ENCODE measurements at regions not wholly inside any gene's neighbourhood (a gene's known extent, or its start where the extent isn't known, plus 50 kb on each side); places are given as distances from the start of the nearest gene placed in this dataset.

DNA sequence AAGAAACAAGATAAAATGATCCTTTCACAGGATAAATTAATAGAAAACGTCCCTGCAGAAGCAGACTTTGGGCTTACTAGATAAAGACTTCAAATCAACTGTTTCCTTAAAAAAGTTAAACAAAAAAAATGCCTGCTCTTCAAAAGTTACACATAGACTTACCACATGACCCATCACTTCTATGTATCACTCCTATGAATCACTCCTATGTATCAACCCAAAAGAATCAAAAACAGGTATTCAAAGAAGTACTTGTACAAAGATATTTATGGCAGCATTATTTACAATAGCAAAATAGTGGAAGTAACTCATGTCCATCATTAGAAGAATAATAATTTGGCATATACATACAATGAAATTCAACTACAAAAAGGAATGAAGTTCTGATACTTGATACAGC is 56.3 kb upstream of the PRDM9 start:
- Mint-ChIP-seq H3K27ac (no peak overlapping the region), H3K9me3 (ENCODE audit: insufficient read depth) (peaks cover 4% of the 10 kb centered on the region), H3K27me3 (no peaks in the 10 kb centered on the region), H3K4me3 (no peak overlapping the region), H3K4me1 (no peaks in the 10 kb centered on the region)
- CTCF ChIA-PET, result no interaction called here
- no peak for ATAC-seq (ENCODE audit: low read depth)
- Histone ChIP-seq H3K9ac (ENCODE audit: low read length) (no peak overlapping the region), H3K79me2 (ENCODE audit: control insufficient read depth, insufficient read depth, low read length) (no peaks in the 10 kb centered on the region), H3K4me3 (ENCODE audit: control extremely low read depth in 1 of 5, extremely low read depth in 1 of 5, insufficient read depth in 1 of 5, low read depth in 2 of 5, low read length in 4 of 5) (no peak overlapping the region), H4K20me1 (ENCODE audit: control insufficient read depth, insufficient read depth, low read length, poor library complexity, severe bottlenecking) (no peaks in the 10 kb centered on the region), H3K36me3 (replicated peaks in 1 of 2; ENCODE audit: control extremely low read depth in 1 of 2, control insufficient read depth in 1 of 2, extremely low read depth in 1 of 2, insufficient read depth in 2 of 2, low read length in 1 of 2) (no peaks in the 10 kb centered on the region), H3K27me3 (replicated peaks in 1 of 4; ENCODE audit: control extremely low read depth in 1 of 4, control insufficient read depth in 3 of 4, insufficient read depth in 4 of 4, low read length in 3 of 4) (no peaks in the 10 kb centered on the region), H3K9me3 (ENCODE audit: control extremely low read depth in 1 of 3, control insufficient read depth in 2 of 3, insufficient read depth in 1 of 3, low read length in 2 of 3) (no peaks in the 10 kb centered on the region), H3K4me2 (replicated peaks; ENCODE audit: low read depth, low read length, poor library complexity, severe bottlenecking) (no peak overlapping the region), H3K27ac (ENCODE audit: low read length in 2 of 2) (no peak overlapping the region), H3K4me1 (ENCODE audit: control insufficient read depth in 2 of 2, insufficient read depth in 2 of 2, low read length in 2 of 2) (no peaks in the 10 kb centered on the region), H2AFZ (ENCODE audit: insufficient read depth, low read depth, low read length, poor library complexity, severe bottlenecking) (no peak overlapping the region)
- no peak for DNase-seq
- 20% methylated on average over 1 of the region's 1 CpG for WGBS (ENCODE audit: insufficient coverage)
- intact Hi-C loops (cut with micrococcal nuclease), result no loop called here
- no peak for TF ChIP-seq EZH2 (IDR thresholded peaks at IDR 0.05; ENCODE audit: borderline replicate concordance, insufficient read depth, low read depth, low read length, poor library complexity, severe bottlenecking)
- TF ChIP-seq, protein P1, sequence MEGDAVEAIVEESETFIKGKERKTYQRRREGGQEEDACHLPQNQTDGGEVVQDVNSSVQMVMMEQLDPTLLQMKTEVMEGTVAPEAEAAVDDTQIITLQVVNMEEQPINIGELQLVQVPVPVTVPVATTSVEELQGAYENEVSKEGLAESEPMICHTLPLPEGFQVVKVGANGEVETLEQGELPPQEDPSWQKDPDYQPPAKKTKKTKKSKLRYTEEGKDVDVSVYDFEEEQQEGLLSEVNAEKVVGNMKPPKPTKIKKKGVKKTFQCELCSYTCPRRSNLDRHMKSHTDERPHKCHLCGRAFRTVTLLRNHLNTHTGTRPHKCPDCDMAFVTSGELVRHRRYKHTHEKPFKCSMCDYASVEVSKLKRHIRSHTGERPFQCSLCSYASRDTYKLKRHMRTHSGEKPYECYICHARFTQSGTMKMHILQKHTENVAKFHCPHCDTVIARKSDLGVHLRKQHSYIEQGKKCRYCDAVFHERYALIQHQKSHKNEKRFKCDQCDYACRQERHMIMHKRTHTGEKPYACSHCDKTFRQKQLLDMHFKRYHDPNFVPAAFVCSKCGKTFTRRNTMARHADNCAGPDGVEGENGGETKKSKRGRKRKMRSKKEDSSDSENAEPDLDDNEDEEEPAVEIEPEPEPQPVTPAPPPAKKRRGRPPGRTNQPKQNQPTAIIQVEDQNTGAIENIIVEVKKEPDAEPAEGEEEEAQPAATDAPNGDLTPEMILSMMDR (IDR thresholded peaks at IDR 0.05), result no peak
- POLR2A ChIA-PET, result no interaction called here

DNA sequence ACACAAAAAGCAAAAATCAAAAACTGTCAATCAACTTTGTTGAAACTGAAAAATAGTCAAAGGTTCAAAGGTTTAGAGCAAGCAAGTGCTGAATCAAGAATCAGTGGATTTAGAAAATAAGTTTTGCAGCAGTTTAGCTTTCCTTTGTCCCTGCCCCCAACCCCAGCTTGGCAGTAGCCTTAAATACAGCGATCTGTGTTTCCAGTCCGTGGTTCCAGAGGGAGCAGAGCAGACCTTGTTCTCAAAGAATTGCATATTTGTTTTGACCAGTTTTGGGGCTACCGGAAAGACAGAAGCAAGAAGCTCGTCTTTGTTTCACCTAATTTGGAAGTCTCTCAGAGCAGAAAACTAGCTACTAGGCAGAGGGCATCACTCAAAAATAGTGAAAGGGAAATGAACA is 57.2 kb upstream of the PRDM9 start:
- no peaks in the 10 kb centered on the region for H4K20me1 ChIP-seq (ENCODE audit: control insufficient read depth, insufficient read depth, low read length, poor library complexity, severe bottlenecking)
- H3K4me2 ChIP-seq (replicated peaks; ENCODE audit: low read depth, low read length, poor library complexity, severe bottlenecking), result no peak overlapping the region
- no peaks in the 10 kb centered on the region for H3K79me2 ChIP-seq (ENCODE audit: control insufficient read depth, insufficient read depth, low read length)
- ATAC-seq (ENCODE audit: low read depth) (no peak), DNase-seq (no peak)
- H3K9me3 ChIP-seq (ENCODE audit: control extremely low read depth in 1 of 3, control insufficient read depth in 2 of 3, insufficient read depth in 1 of 3, low read length in 2 of 3), result no peaks in the 10 kb centered on the region
- Mint-ChIP-seq H3K27me3 (no peaks in the 10 kb centered on the region), H3K4me1 (no peaks in the 10 kb centered on the region), H3K27ac (no peak overlapping the region), H3K4me3 (no peak overlapping the region), H3K9me3 (ENCODE audit: insufficient read depth) (peaks cover 4% of the 10 kb centered on the region)
- no peaks in the 10 kb centered on the region for H3K36me3 ChIP-seq (replicated peaks in 1 of 2; ENCODE audit: control extremely low read depth in 1 of 2, control insufficient read depth in 1 of 2, extremely low read depth in 1 of 2, insufficient read depth in 2 of 2, low read length in 1 of 2)
- ChIA-PET CTCF (no interaction called here), POLR2A (no interaction called here)
- H3K27me3 ChIP-seq (replicated peaks in 1 of 4; ENCODE audit: control extremely low read depth in 1 of 4, control insufficient read depth in 3 of 4, insufficient read depth in 4 of 4, low read length in 3 of 4), result no peaks in the 10 kb centered on the region
- no peak for TF ChIP-seq EZH2 (IDR thresholded peaks at IDR 0.05; ENCODE audit: borderline replicate concordance, insufficient read depth, low read depth, low read length, poor library complexity, severe bottlenecking)
- TF ChIP-seq, protein P1 (IDR thresholded peaks at IDR 0.05), result no peak
- no peak overlapping the region for H3K27ac ChIP-seq (ENCODE audit: low read length in 2 of 2)
- H3K4me1 ChIP-seq (ENCODE audit: control insufficient read depth in 2 of 2, insufficient read depth in 2 of 2, low read length in 2 of 2), result no peaks in the 10 kb centered on the region
- intact Hi-C loops (cut with micrococcal nuclease), result no loop called here
- H3K4me3 ChIP-seq (ENCODE audit: control extremely low read depth in 1 of 5, extremely low read depth in 1 of 5, insufficient read depth in 1 of 5, low read depth in 2 of 5, low read length in 4 of 5), result no peak overlapping the region
- 94% methylated on average over 4 of the region's 4 CpGs for WGBS (ENCODE audit: insufficient coverage)
- H3K9ac ChIP-seq (ENCODE audit: low read length), result no peak overlapping the region
- H2AFZ ChIP-seq (ENCODE audit: insufficient read depth, low read depth, low read length, poor library complexity, severe bottlenecking), result no peak overlapping the region
